ENCODE measurements at regions not wholly inside any gene's neighbourhood (a gene's known extent, or its start where the extent isn't known, plus 50 kb on each side); places are given as distances from the start of the nearest gene placed in this dataset.
A peak's percentile ranks its signal among the peaks of the same experiment; 100 is the strongest.

GRCh38 chr4:126338548-126338947 lies 1023.8 kb downstream of the FAT4 start:
- no peaks in the 10 kb centered on the region for H3K9me3 Mint-ChIP-seq (ENCODE audit: unreplicated experiment)
- no peaks in the 10 kb centered on the region for H3K36me3 Mint-ChIP-seq (ENCODE audit: low read depth, unreplicated experiment)

GRCh38 chr4:126341927-126342326 lies 1027.2 kb downstream of the FAT4 start:
- no peak for TF ChIP-seq CTCF (IDR thresholded peaks at IDR 0.05; ENCODE audit: unreplicated experiment)
- no peaks in the 10 kb centered on the region for H3K36me3 Mint-ChIP-seq (ENCODE audit: low read depth, unreplicated experiment)
- H3K4me3 Mint-ChIP-seq (ENCODE audit: unreplicated experiment), result no peak overlapping the region
- no peaks in the 10 kb centered on the region for H3K27me3 Mint-ChIP-seq (ENCODE audit: unreplicated experiment)
- DNase-seq (ENCODE audit: low spot score), result no peak
- H3K4me1 Mint-ChIP-seq (ENCODE audit: unreplicated experiment), result peaks cover 4% of the 10 kb centered on the region
- H3K27ac Mint-ChIP-seq (ENCODE audit: unreplicated experiment), result no peak overlapping the region
- H3K9me3 Mint-ChIP-seq (ENCODE audit: unreplicated experiment), result no peaks in the 10 kb centered on the region

More at GRCh38 chr4:126338548-126338947, 1023.8 kb downstream of the FAT4 start:
- no peak for TF ChIP-seq CTCF (IDR thresholded peaks at IDR 0.05; ENCODE audit: unreplicated experiment)
- DNase-seq (ENCODE audit: low spot score), result no peak
- H3K4me1 Mint-ChIP-seq (ENCODE audit: unreplicated experiment), result peaks cover 4% of the 10 kb centered on the region
- H3K27me3 Mint-ChIP-seq (ENCODE audit: unreplicated experiment), result peaks cover 4% of the 10 kb centered on the region
- peak overlapping the region; percentile 15 for H3K27ac Mint-ChIP-seq (ENCODE audit: unreplicated experiment)
- H3K4me3 Mint-ChIP-seq (ENCODE audit: unreplicated experiment), result no peak overlapping the region

GRCh38 chr4:126344472-126344871 lies 1029.7 kb downstream of the FAT4 start:
- Mint-ChIP-seq H3K27me3 (ENCODE audit: unreplicated experiment) (no peaks in the 10 kb centered on the region), H3K4me3 (ENCODE audit: unreplicated experiment) (no peak overlapping the region), H3K27ac (ENCODE audit: unreplicated experiment) (no peak overlapping the region), H3K4me1 (ENCODE audit: unreplicated experiment) (no peaks in the 10 kb centered on the region), H3K9me3 (ENCODE audit: unreplicated experiment) (no peaks in the 10 kb centered on the region), H3K36me3 (ENCODE audit: low read depth, unreplicated experiment) (no peaks in the 10 kb centered on the region)
- DNase-seq (ENCODE audit: low spot score), result no peak
- no peak for TF ChIP-seq CTCF (IDR thresholded peaks at IDR 0.05; ENCODE audit: unreplicated experiment)

GRCh38 chr4:126346654-126347053 lies 1031.9 kb downstream of the FAT4 start:
- H3K4me3 Mint-ChIP-seq (ENCODE audit: unreplicated experiment), result no peak overlapping the region
- DNase-seq (ENCODE audit: low spot score), result no peak
- TF ChIP-seq CTCF (IDR thresholded peaks at IDR 0.05; ENCODE audit: unreplicated experiment), result no peak
- H3K4me1 Mint-ChIP-seq (ENCODE audit: unreplicated experiment), result no peaks in the 10 kb centered on the region
- H3K27ac Mint-ChIP-seq (ENCODE audit: unreplicated experiment), result no peak overlapping the region
- H3K36me3 Mint-ChIP-seq (ENCODE audit: low read depth, unreplicated experiment), result no peaks in the 10 kb centered on the region
- H3K27me3 Mint-ChIP-seq (ENCODE audit: unreplicated experiment), result no peaks in the 10 kb centered on the region
- no peaks in the 10 kb centered on the region for H3K9me3 Mint-ChIP-seq (ENCODE audit: unreplicated experiment)

- H3K36me3 Mint-ChIP-seq (ENCODE audit: low read depth, unreplicated experiment), result no peaks in the 10 kb centered on the region
- DNase-seq (ENCODE audit: low spot score), result no peak
- H3K4me3 Mint-ChIP-seq (ENCODE audit: unreplicated experiment), result peak overlapping the region; percentile 13
- H3K4me1 Mint-ChIP-seq (ENCODE audit: unreplicated experiment), result peaks cover 11% of the 10 kb centered on the region
- no peak for TF ChIP-seq CTCF (IDR thresholded peaks at IDR 0.05; ENCODE audit: unreplicated experiment)
- no peaks in the 10 kb centered on the region for H3K27me3 Mint-ChIP-seq (ENCODE audit: unreplicated experiment)
- H3K9me3 Mint-ChIP-seq (ENCODE audit: unreplicated experiment), result no peaks in the 10 kb centered on the region
- H3K27ac Mint-ChIP-seq (ENCODE audit: unreplicated experiment), result no peak overlapping the region
Observed at GRCh38 chr4:126354784-126355183, 1040.0 kb downstream of the FAT4 start.
